GM12874 (cell line): ENCODE measurements at regions not wholly inside any gene's neighbourhood (a gene's known extent, or its start where the extent isn't known, plus 50 kb on each side); places are given as distances from the start of the nearest gene placed in this dataset.

Experiments
- CTCF ChIP-seq: IDR thresholded peaks from 2 replicates; pipeline ENCODE4 v1.5.1; 2011; ENCODE audit warnings: low read depth, mild to moderate bottlenecking, control low read depth, low read length, moderate library complexity; ENCODE audit not compliant: insufficient read depth

- TF ChIP-seq CTCF: no peak
These were observed 638.9 kb upstream of the LRRTM1 start for GRCh38 chr2:80943487-80943886.

DNA sequence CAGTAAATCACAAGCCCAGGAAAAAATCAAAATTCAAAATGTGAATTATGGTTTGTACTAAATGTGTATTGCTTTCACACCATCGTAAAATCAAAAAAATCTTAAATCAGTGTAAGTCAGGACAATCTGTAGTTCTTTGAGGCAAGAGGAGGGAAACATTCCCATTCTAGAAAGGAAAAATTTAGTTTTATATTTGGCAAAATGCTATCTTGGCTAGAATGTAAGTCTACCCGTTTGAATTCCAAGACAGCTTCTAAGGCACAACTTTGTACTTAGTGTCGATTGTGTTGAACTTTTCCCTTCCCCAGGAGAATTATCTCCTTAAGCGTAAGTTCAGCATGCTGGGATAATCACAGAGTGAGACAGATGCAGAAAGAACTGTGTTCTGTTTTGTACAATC is 638.2 kb upstream of the LRRTM1 start:
- TF ChIP-seq CTCF: no peak

- TF ChIP-seq CTCF: no peak
These were observed 633.9 kb upstream of the LRRTM1 start for GRCh38 chr2:80938463-80938862.

- no peak for TF ChIP-seq CTCF
These were observed 626.2 kb upstream of the LRRTM1 start for GRCh38 chr2:80930777-80931176.

DNA sequence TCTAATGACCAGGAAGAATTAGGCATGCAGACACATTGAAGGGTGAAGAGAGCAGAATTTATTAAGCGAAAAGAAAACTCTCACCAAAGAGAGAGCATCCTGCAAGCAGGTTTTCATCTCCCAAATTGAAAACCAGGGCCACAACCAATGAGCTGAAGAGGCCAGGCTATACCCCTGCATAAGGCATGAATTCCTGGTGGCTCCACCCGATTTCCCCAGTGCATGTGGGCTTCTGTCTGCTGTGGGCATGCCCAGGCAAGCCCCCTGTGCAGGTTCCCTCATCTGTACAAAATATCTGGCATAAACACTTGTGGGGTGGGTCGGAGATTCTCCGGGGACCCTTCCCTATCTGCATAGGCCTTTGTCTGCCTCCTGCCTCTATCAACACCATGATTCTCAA is 621.6 kb upstream of the LRRTM1 start:
- no peak for TF ChIP-seq CTCF

- TF ChIP-seq CTCF: no peak
These were observed 592.0 kb upstream of the LRRTM1 start for GRCh38 chr2:80896576-80896975.

- no peak for TF ChIP-seq CTCF
These were observed 589.9 kb upstream of the LRRTM1 start for GRCh38 chr2:80894486-80894885.

- TF ChIP-seq CTCF: no peak
These were observed 589.2 kb upstream of the LRRTM1 start for GRCh38 chr2:80893711-80894110.
